ENCODE measurements at regions not wholly inside any gene's neighbourhood (a gene's known extent, or its start where the extent isn't known, plus 50 kb on each side); places are given as distances from the start of the nearest gene placed in this dataset.

- TF ChIP-seq, protein P1, sequence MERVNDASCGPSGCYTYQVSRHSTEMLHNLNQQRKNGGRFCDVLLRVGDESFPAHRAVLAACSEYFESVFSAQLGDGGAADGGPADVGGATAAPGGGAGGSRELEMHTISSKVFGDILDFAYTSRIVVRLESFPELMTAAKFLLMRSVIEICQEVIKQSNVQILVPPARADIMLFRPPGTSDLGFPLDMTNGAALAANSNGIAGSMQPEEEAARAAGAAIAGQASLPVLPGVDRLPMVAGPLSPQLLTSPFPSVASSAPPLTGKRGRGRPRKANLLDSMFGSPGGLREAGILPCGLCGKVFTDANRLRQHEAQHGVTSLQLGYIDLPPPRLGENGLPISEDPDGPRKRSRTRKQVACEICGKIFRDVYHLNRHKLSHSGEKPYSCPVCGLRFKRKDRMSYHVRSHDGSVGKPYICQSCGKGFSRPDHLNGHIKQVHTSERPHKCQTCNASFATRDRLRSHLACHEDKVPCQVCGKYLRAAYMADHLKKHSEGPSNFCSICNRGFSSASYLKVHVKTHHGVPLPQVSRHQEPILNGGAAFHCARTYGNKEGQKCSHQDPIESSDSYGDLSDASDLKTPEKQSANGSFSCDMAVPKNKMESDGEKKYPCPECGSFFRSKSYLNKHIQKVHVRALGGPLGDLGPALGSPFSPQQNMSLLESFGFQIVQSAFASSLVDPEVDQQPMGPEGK (CRISPR knock-in tag; IDR thresholded peaks at IDR 0.05; ENCODE audit: borderline replicate concordance): no peak
- TF ChIP-seq ARNTL (CRISPR knock-in tag; IDR thresholded peaks at IDR 0.05; ENCODE audit: borderline replicate concordance, low read depth) (no peak), RARB (CRISPR knock-in tag; IDR thresholded peaks at IDR 0.05) (no peak), POU6F1 (CRISPR knock-in tag; IDR thresholded peaks at IDR 0.05; ENCODE audit: borderline replicate concordance, low read depth) (no peak), GLIS3 (CRISPR knock-in tag; IDR thresholded peaks at IDR 0.05) (no peak), ZFP3 (CRISPR knock-in tag; IDR thresholded peaks at IDR 0.05) (no peak)
- TF ChIP-seq, protein P2, sequence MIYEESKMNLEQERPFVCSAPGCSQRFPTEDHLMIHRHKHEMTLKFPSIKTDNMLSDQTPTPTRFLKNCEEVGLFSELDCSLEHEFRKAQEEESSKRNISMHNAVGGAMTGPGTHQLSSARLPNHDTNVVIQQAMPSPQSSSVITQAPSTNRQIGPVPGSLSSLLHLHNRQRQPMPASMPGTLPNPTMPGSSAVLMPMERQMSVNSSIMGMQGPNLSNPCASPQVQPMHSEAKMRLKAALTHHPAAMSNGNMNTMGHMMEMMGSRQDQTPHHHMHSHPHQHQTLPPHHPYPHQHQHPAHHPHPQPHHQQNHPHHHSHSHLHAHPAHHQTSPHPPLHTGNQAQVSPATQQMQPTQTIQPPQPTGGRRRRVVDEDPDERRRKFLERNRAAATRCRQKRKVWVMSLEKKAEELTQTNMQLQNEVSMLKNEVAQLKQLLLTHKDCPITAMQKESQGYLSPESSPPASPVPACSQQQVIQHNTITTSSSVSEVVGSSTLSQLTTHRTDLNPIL (CRISPR knock-in tag; IDR thresholded peaks at IDR 0.05; ENCODE audit: low read depth): no peak
Observed at GRCh38 chr19:31164791-31165251, 184.4 kb downstream of the TSHZ3 start.

All from SK-N-SH treated with all-trans-retinoic acid at 6 μM for 48 hours (cell line).